H9 (cell line): ENCODE measurements at regions not wholly inside any gene's neighbourhood (a gene's known extent, or its start where the extent isn't known, plus 50 kb on each side); places are given as distances from the start of the nearest gene placed in this dataset.

ENCODE experiments used
- DNase-seq: peaks from one replicate; pipeline ENCODE4 v3.0.0-alpha.2; 2017
- H2AFZ ChIP-seq: one replicate; pipeline ENCODE4 v1.6.1; 2013; ENCODE audit warnings: mild to moderate bottlenecking, low read length, control low read depth, moderate library complexity
- H2AK5ac ChIP-seq: 2 replicates; pipeline ENCODE4 v1.6.1; 2013; ENCODE audit warnings: low read length, control low read depth, mixed read lengths; ENCODE audit not compliant: insufficient read length
- H2BK120ac ChIP-seq: one replicate; pipeline ENCODE4 v1.6.1; 2013; ENCODE audit warnings: low read depth, mild to moderate bottlenecking, low read length, control low read depth, inconsistent platforms; ENCODE audit not compliant: poor library complexity, severe bottlenecking
- H2BK12ac ChIP-seq: 2 replicates; pipeline ENCODE4 v1.6.1; 2013; ENCODE audit warnings: low read length, control low read depth, mixed read lengths, low read depth; ENCODE audit not compliant: insufficient read length
- H2BK15ac ChIP-seq: 2 replicates; pipeline ENCODE4 v1.6.1; 2013; ENCODE audit warnings: low read depth, low read length, control low read depth
- H2BK20ac ChIP-seq: one replicate; pipeline ENCODE4 v1.6.1; 2013; ENCODE audit warnings: low read depth, mild to moderate bottlenecking, low read length, control low read depth, inconsistent platforms; ENCODE audit not compliant: poor library complexity, severe bottlenecking
- H2BK5ac ChIP-seq: 2 replicates; pipeline ENCODE4 v1.6.1; 2013; ENCODE audit warnings: low read length, control low read depth, mixed read lengths; ENCODE audit not compliant: insufficient read length
- H3K14ac ChIP-seq: 2 replicates; pipeline ENCODE4 v1.6.1; 2013; ENCODE audit warnings: low read length, control low read depth; ENCODE audit not compliant: insufficient read depth
- H3K18ac ChIP-seq: 2 replicates; pipeline ENCODE4 v1.6.1; 2013; ENCODE audit warnings: low read depth, mild to moderate bottlenecking, mixed read lengths, low read length, control low read depth; ENCODE audit not compliant: insufficient read length
- H3K23ac ChIP-seq: 2 replicates; pipeline ENCODE4 v1.6.1; 2013; ENCODE audit warnings: low read length, control low read depth, mixed read lengths, low read depth; ENCODE audit not compliant: insufficient read length
- H3K23me2 ChIP-seq: 2 replicates; pipeline ENCODE4 v1.6.1; 2013; ENCODE audit warnings: low read depth, mild to moderate bottlenecking, mixed read lengths, low read length, control low read depth; ENCODE audit not compliant: insufficient read length, poor library complexity, severe bottlenecking
- H3K27ac ChIP-seq: 2 replicates; pipeline ENCODE4 v1.5.1; 2013; ENCODE audit warnings: low read length, control low read depth, mixed read lengths, low read depth; ENCODE audit not compliant: insufficient read length
- H3K27me3 ChIP-seq: 2 replicates; pipeline ENCODE4 v1.6.1; 2013; ENCODE audit warnings: low read length, control low read depth, inconsistent platforms; ENCODE audit not compliant: insufficient read depth
- H3K4ac ChIP-seq: 2 replicates; pipeline ENCODE4 v1.6.1; 2013; ENCODE audit warnings: low read depth, mild to moderate bottlenecking, control low read depth, inconsistent platforms, low read length, moderate library complexity
- H3K4me1 ChIP-seq: 2 replicates; pipeline ENCODE4 v1.6.1; 2013; ENCODE audit warnings: low read length, control low read depth, inconsistent platforms; ENCODE audit not compliant: insufficient read depth
- H3K4me2 ChIP-seq: 2 replicates; pipeline ENCODE4 v1.6.1; 2013; ENCODE audit warnings: low read length, control low read depth, mixed read lengths; ENCODE audit not compliant: insufficient read length, insufficient read depth
- H3K56ac ChIP-seq: 2 replicates; pipeline ENCODE4 v1.6.1; 2013; ENCODE audit warnings: low read depth, mild to moderate bottlenecking, mixed read lengths, low read length, control low read depth; ENCODE audit not compliant: insufficient read length
- H3K79me1 ChIP-seq: 2 replicates; pipeline ENCODE4 v1.6.1; 2013; ENCODE audit warnings: low read depth, mild to moderate bottlenecking, moderate library complexity, low read length, control low read depth, inconsistent platforms; ENCODE audit not compliant: insufficient read depth, poor library complexity, severe bottlenecking
- H3K79me2 ChIP-seq: 2 replicates; pipeline ENCODE4 v1.6.1; 2013; ENCODE audit warnings: low read length, control low read depth, inconsistent platforms; ENCODE audit not compliant: insufficient read depth
- H3K9ac ChIP-seq: 2 replicates; pipeline ENCODE4 v1.6.1; 2013; ENCODE audit warnings: low read length, control low read depth, mixed read lengths; ENCODE audit not compliant: insufficient read length; ENCODE audit errors: extremely low read depth
- H3K9me3 ChIP-seq: one replicate; pipeline ENCODE4 v1.6.1; 2013; ENCODE audit warnings: low read depth, low read length, inconsistent platforms; ENCODE audit not compliant: control insufficient read depth
- H3T11ph ChIP-seq: one replicate; pipeline ENCODE4 v1.6.1; 2013; ENCODE audit warnings: mild to moderate bottlenecking, low read length, control low read depth, inconsistent platforms
- H4K20me1 ChIP-seq: one replicate; pipeline ENCODE4 v1.6.1; 2013; ENCODE audit not compliant: control insufficient read depth, insufficient read length, insufficient read depth
- H4K5ac ChIP-seq: 2 replicates; pipeline ENCODE4 v1.6.1; 2013; ENCODE audit warnings: low read depth, mild to moderate bottlenecking, mixed read lengths, low read length, control low read depth; ENCODE audit not compliant: insufficient read length
- H4K8ac ChIP-seq: replicated peaks from 2 replicates; pipeline ENCODE4 v1.6.1; 2013; ENCODE audit warnings: low read length, control low read depth, mixed read lengths, low read depth; ENCODE audit not compliant: insufficient read length
- H4K91ac ChIP-seq: 2 replicates; pipeline ENCODE4 v1.6.1; 2013; ENCODE audit warnings: low read depth, mild to moderate bottlenecking, moderate library complexity, mixed read lengths, low read length, control low read depth; ENCODE audit not compliant: insufficient read length
- H3K27ac Mint-ChIP-seq, 3 experiments: 2 replicates in 2 of 3; 3 replicates in 1 of 3; pipeline ENCODE4 v1.8.0; 2020 to 2021; ENCODE audit warnings: mixed read lengths in 3 of 3, mild to moderate bottlenecking in 1 of 3, moderate library complexity in 1 of 3
- H3K27me3 Mint-ChIP-seq: 2 replicates; pipeline ENCODE4 v1.8.0; 2021; ENCODE audit warnings: low read depth, mild to moderate bottlenecking, moderate library complexity, mixed read lengths
- H3K36me3 Mint-ChIP-seq, 3 experiments: 2 replicates in 2 of 3; 3 replicates in 1 of 3; pipeline ENCODE4 v1.8.0; 2020 to 2021; ENCODE audit warnings: low read depth in 3 of 3, mixed read lengths in 3 of 3; ENCODE audit not compliant: insufficient read depth in 1 of 3
- H3K4me1 Mint-ChIP-seq, 2 experiments: 2 replicates each; pipeline ENCODE4 v1.8.0; 2020; ENCODE audit warnings: mixed read lengths in 2 of 2
- H3K4me3 Mint-ChIP-seq, 2 experiments: 2 replicates in 1 of 2; 3 replicates in 1 of 2; pipeline ENCODE4 v1.8.0; 2020 to 2021; ENCODE audit warnings: mild to moderate bottlenecking in 2 of 2, mixed read lengths in 2 of 2, moderate library complexity in 1 of 2
- H3K9me3 Mint-ChIP-seq, 2 experiments: 2 replicates in 1 of 2; 3 replicates in 1 of 2; pipeline ENCODE4 v1.8.0; 2020; ENCODE audit warnings: mild to moderate bottlenecking in 2 of 2, mixed read lengths in 2 of 2, moderate library complexity in 1 of 2
- CTCF ChIP-seq: fragments of 200-600 bp; sonication (generic); conservative IDR thresholded peaks from 3 replicates; pipeline ENCODE4 v1.8.0; 2021; ENCODE audit warnings: antibody characterized with exemption, mild to moderate bottlenecking
- WGBS: extraction: QIAGEN DNeasy Blood & Tissue Kit; methylation state at CpG from one replicate; pipeline ENCODE4 v1.1.7; 2013; ENCODE audit warnings: missing lambda C conversion rate, low lambda C conversion rate, mixed read lengths; ENCODE audit not compliant: insufficient read length; ENCODE audit errors: extremely low coverage; 5-methylcytosine and 5-hydroxymethylcytosine counted together

- no CpG with 5 or more reads among the region's 6 CpGs for WGBS
Observed at GRCh38 chr6:2434116-2434515, 188.7 kb upstream of the GMDS start.

More at GRCh38 chr6:2434116-2434515, 188.7 kb upstream of the GMDS start:
- Histone ChIP-seq H2BK5ac (no peak overlapping the region), H4K20me1 (no peaks in the 10 kb centered on the region), H2BK20ac (no peak overlapping the region), H3K79me2 (no peaks in the 10 kb centered on the region), H4K8ac (no peak overlapping the region), H2BK12ac (no peak overlapping the region), H3K14ac (no peak overlapping the region; the same call in 1 of the 2 replicates), H3K9me3 (no peaks in the 10 kb centered on the region), H3K4me1 (no peaks in the 10 kb centered on the region), H3K56ac (no peak overlapping the region), H2AK5ac (no peak overlapping the region), H3K18ac (no peak overlapping the region), H3K23ac (no peak overlapping the region), H3K4ac (no peak overlapping the region), H3K23me2 (no peaks in the 10 kb centered on the region), H4K91ac (no peak overlapping the region), H2BK15ac (no peak overlapping the region), H3K9ac (no peak overlapping the region), H2AFZ (no peak overlapping the region), H3T11ph (no peak overlapping the region), H3K27me3 (no peaks in the 10 kb centered on the region), H3K4me2 (no peak overlapping the region), H3K27ac (no peak overlapping the region), H2BK120ac (no peak overlapping the region), H3K79me1 (no peaks in the 10 kb centered on the region), H4K5ac (no peak overlapping the region)
- Mint-ChIP-seq H3K27me3 (no peaks in the 10 kb centered on the region), H3K27ac (no peak overlapping the region), H3K4me1 (peaks cover 0 to 2% of the 10 kb centered on the region in 2 experiments; a peak in 2 of 4 replicates), H3K36me3 (no peaks in the 10 kb centered on the region), H3K9me3 (no peaks in the 10 kb centered on the region), H3K4me3 (no peak overlapping the region)
- TF ChIP-seq CTCF = no peak
- DNase-seq = no peak
